ENCODE measurements at regions not wholly inside any gene's neighbourhood (a gene's known extent, or its start where the extent isn't known, plus 50 kb on each side); places are given as distances from the start of the nearest gene placed in this dataset.
A peak's percentile ranks its signal among the peaks of the same experiment; 100 is the strongest.

GRCh38 chr7:25985196-25985595 lies 166.8 kb upstream of the NFE2L3 start:
- DNase-seq (ENCODE audit: insufficient read length, low spot score): no peak
- FAIRE-seq: no peak

- DNase-seq (ENCODE audit: insufficient read length, low spot score) (no peak), FAIRE-seq (no peak)
Observed at GRCh38 chr7:25988640-25989039, 163.4 kb upstream of the NFE2L3 start.

- FAIRE-seq (no peak), DNase-seq (ENCODE audit: insufficient read length, low spot score) (no peak)
Observed at GRCh38 chr7:25989140-25989705, 162.8 kb upstream of the NFE2L3 start.

- no peak for FAIRE-seq
- no peak for DNase-seq (ENCODE audit: insufficient read length, low spot score)
Observed at GRCh38 chr7:25994433-25994994, 157.5 kb upstream of the NFE2L3 start.

GRCh38 chr7:25995216-25995615 lies 156.8 kb upstream of the NFE2L3 start:
- DNase-seq (ENCODE audit: insufficient read length, low spot score): no peak
- FAIRE-seq: no peak

- no peak for FAIRE-seq
- DNase-seq (ENCODE audit: insufficient read length, low spot score): no peak
Observed at GRCh38 chr7:25996006-25996408, 156.0 kb upstream of the NFE2L3 start.

- FAIRE-seq: no peak
Observed at GRCh38 chr7:25998499-25998898, 153.5 kb upstream of the NFE2L3 start.

GRCh38 chr7:26000841-26001240 lies 151.2 kb upstream of the NFE2L3 start:
- DNase-seq (ENCODE audit: insufficient read length, low spot score) (no peak), FAIRE-seq (peak; percentile 28)

More at GRCh38 chr7:25998499-25998898, 153.5 kb upstream of the NFE2L3 start:
- DNase-seq (ENCODE audit: insufficient read length, low spot score): no peak

- FAIRE-seq: no peak
- no peak for DNase-seq (ENCODE audit: insufficient read length, low spot score)
Observed at GRCh38 chr7:26001662-26002244, 150.2 kb upstream of the NFE2L3 start.

GRCh38 chr7:26005683-26006410 lies 146.2 kb upstream of the NFE2L3 start:
- DNase-seq (ENCODE audit: insufficient read length, low spot score) (no peak), FAIRE-seq (no peak)

GRCh38 chr7:26006426-26006825 lies 145.6 kb upstream of the NFE2L3 start:
- DNase-seq (ENCODE audit: insufficient read length, low spot score) (no peak), FAIRE-seq (no peak)

GRCh38 chr7:26007510-26007909 lies 144.5 kb upstream of the NFE2L3 start:
- DNase-seq (ENCODE audit: insufficient read length, low spot score): no peak
- FAIRE-seq: no peak

GRCh38 chr7:26008428-26008827 lies 143.6 kb upstream of the NFE2L3 start:
- no peak for FAIRE-seq

GRCh38 chr7:26011039-26011696 lies 140.8 kb upstream of the NFE2L3 start:
- no peak for FAIRE-seq

More at GRCh38 chr7:26008428-26008827, 143.6 kb upstream of the NFE2L3 start:
- no peak for DNase-seq (ENCODE audit: insufficient read length, low spot score)

GRCh38 chr7:26013551-26014083 lies 138.4 kb upstream of the NFE2L3 start:
- no peak for FAIRE-seq
- no peak for DNase-seq (ENCODE audit: insufficient read length, low spot score)

More at GRCh38 chr7:26011039-26011696, 140.8 kb upstream of the NFE2L3 start:
- DNase-seq (ENCODE audit: insufficient read length, low spot score): no peak

GRCh38 chr7:26022982-26023381 lies 129.0 kb upstream of the NFE2L3 start:
- FAIRE-seq (no peak), DNase-seq (ENCODE audit: insufficient read length, low spot score) (no peak)

GRCh38 chr7:26029911-26030310 lies 122.1 kb upstream of the NFE2L3 start:
- no peak for DNase-seq (ENCODE audit: insufficient read length, low spot score)
- FAIRE-seq: no peak

- DNase-seq (ENCODE audit: insufficient read length, low spot score) (no peak), FAIRE-seq (no peak)
Observed at GRCh38 chr7:26034391-26034790, 117.6 kb upstream of the NFE2L3 start.

- DNase-seq (ENCODE audit: insufficient read length, low spot score) (no peak), FAIRE-seq (no peak)
Observed at GRCh38 chr7:26035552-26035951, 116.4 kb upstream of the NFE2L3 start.

- DNase-seq (ENCODE audit: insufficient read length, low spot score): no peak
- FAIRE-seq: no peak
Observed at GRCh38 chr7:26036092-26036491, 115.9 kb upstream of the NFE2L3 start.

All from HTR-8/SVneo (cell line).